Stimulated activated CD4-positive, alpha-beta T cell treated with anti-CD3 and anti-CD28 coated beads, Interleukin-1b, Interleukin-23, amount 100 ng/mL, for 24 hours (primary cell): ENCODE measurements at regions not wholly inside any gene's neighbourhood (a gene's known extent, or its start where the extent isn't known, plus 50 kb on each side); places are given as distances from the start of the nearest gene placed in this dataset.
"Not testable (repeated sequence)": the region's sequence is repeated elsewhere in the genome, so short reads cannot be mapped to it uniquely, and the experiment has no call there.

ENCODE experiments used
- DNase-seq, 4 experiments: peaks; one replicate each; pipeline ENCODE4 v3.0.0-alpha.2; 2020; ENCODE audit warnings: low read depth in 4 of 4, low spot score in 1 of 4

- no peak for DNase-seq
Measured at GRCh38 chr10:37067576-37067975, 57.8 kb upstream of the ANKRD30A start.

GRCh38 chr10:37062296-37062695, 63.1 kb upstream of the ANKRD30A start:
- DNase-seq, result not testable (repeated sequence)

GRCh38 chr10:37057261-37057660, 68.1 kb upstream of the ANKRD30A start:
- no peak for DNase-seq

GRCh38 chr10:37053476-37053875, 71.9 kb upstream of the ANKRD30A start:
- no peak for DNase-seq

- not testable (repeated sequence) for DNase-seq
Measured at GRCh38 chr10:37049982-37050381, 75.4 kb upstream of the ANKRD30A start.

GRCh38 chr10:37044319-37044718, 81.1 kb upstream of the ANKRD30A start:
- DNase-seq, result not testable (repeated sequence)

GRCh38 chr10:37035853-37036252, 89.5 kb upstream of the ANKRD30A start:
- DNase-seq, result no peak

- no peak for DNase-seq
Measured at GRCh38 chr10:37015498-37015897, 109.9 kb upstream of the ANKRD30A start.

GRCh38 chr10:37010741-37011140, 114.7 kb upstream of the ANKRD30A start:
- DNase-seq, result no peak

GRCh38 chr10:37008276-37008675, 117.1 kb upstream of the ANKRD30A start:
- DNase-seq, result not testable (repeated sequence)

GRCh38 chr10:37003126-37003525, 122.3 kb upstream of the ANKRD30A start:
- DNase-seq, result no peak

GRCh38 chr10:36995806-36996205, 129.6 kb upstream of the ANKRD30A start:
- not testable (repeated sequence) for DNase-seq

GRCh38 chr10:36994886-36995285, 130.5 kb upstream of the ANKRD30A start:
- no peak for DNase-seq

- no peak for DNase-seq
Measured at GRCh38 chr10:36989233-36989632, 136.2 kb upstream of the ANKRD30A start.

GRCh38 chr10:36946598-36946997, 178.8 kb upstream of the ANKRD30A start:
- DNase-seq, result no peak

GRCh38 chr10:36943544-36943943, 181.9 kb upstream of the ANKRD30A start:
- no peak for DNase-seq

- DNase-seq, result no peak
Measured at GRCh38 chr10:36942616-36943015, 182.8 kb upstream of the ANKRD30A start.

- DNase-seq, result no peak
Measured at GRCh38 chr10:36903040-36903439, 222.4 kb upstream of the ANKRD30A start.

- no peak for DNase-seq
Measured at GRCh38 chr10:36899652-36900051, 225.7 kb upstream of the ANKRD30A start.

- peak in 3 of 4 experiments; percentile 1 to 25 (median 16) for DNase-seq
Measured at GRCh38 chr10:36888925-36889573, 236.3 kb upstream of the ANKRD30A start.

GRCh38 chr10:36886303-36886891, 239.0 kb upstream of the ANKRD30A start:
- DNase-seq, result no peak

- no peak for DNase-seq
Measured at GRCh38 chr10:36885746-36886145, 239.7 kb upstream of the ANKRD30A start.

GRCh38 chr10:36882781-36883180, 242.6 kb upstream of the ANKRD30A start:
- no peak for DNase-seq
